Stimulated activated naive B cell treated with anti-CD40 and anti-IgM and Interleukin-4, amounts not matched to agents 10 μg/mL and 1 μg/mL and 100 μg/mL, for 72 hours (primary cell): ENCODE measurements at regions not wholly inside any gene's neighbourhood (a gene's known extent, or its start where the extent isn't known, plus 50 kb on each side); places are given as distances from the start of the nearest gene placed in this dataset.

Experiments used
- ATAC-seq, 2 donors: fragments of 150-1000 bp; cut with Tn5 transposase; replicated peaks; 2 replicates each; pipeline ENCODE4 v1.10.0; 2021; ENCODE audit warnings: moderate library complexity in 1 of 2
- DNase-seq: peaks from one replicate; pipeline ENCODE4 v3.0.0; 2021
- H3K27ac Mint-ChIP-seq: one replicate; pipeline ENCODE4 v1.8.0; 2022; ENCODE audit warnings: mild to moderate bottlenecking, mixed read lengths
- H3K27me3 Mint-ChIP-seq, 2 donors: one replicate each; pipeline ENCODE4 v1.8.0; 2022; ENCODE audit warnings: mixed read lengths in 2 of 2
- H3K36me3 Mint-ChIP-seq, 2 donors: one replicate each; pipeline ENCODE4 v1.8.0; 2022; ENCODE audit warnings: mixed read lengths in 2 of 2, mild to moderate bottlenecking in 1 of 2
- H3K4me1 Mint-ChIP-seq, 2 donors: one replicate each; pipeline ENCODE4 v1.8.0; 2022; ENCODE audit warnings: mixed read lengths in 2 of 2, mild to moderate bottlenecking in 1 of 2
- H3K4me3 Mint-ChIP-seq, 2 donors: one replicate each; pipeline ENCODE4 v1.8.0; 2022; ENCODE audit warnings: mild to moderate bottlenecking in 2 of 2, mixed read lengths in 2 of 2, moderate library complexity in 1 of 2
- H3K9me3 Mint-ChIP-seq, 2 donors: one replicate each; pipeline ENCODE4 v1.8.0; 2022; ENCODE audit warnings: mixed read lengths in 2 of 2, mild to moderate bottlenecking in 1 of 2

GRCh38 chr14:97388408-97388807 is 591.2 kb downstream of the VRK1 start:
- no peak overlapping the region for H3K4me3 Mint-ChIP-seq
- ATAC-seq (no peak), DNase-seq (no peak)
- H3K4me1 Mint-ChIP-seq: peaks cover 0 to 2% of the 10 kb centered on the region in 2 donors
- H3K36me3 Mint-ChIP-seq: no peaks in the 10 kb centered on the region
- H3K27me3 Mint-ChIP-seq: peaks cover 0 to 3% of the 10 kb centered on the region in 2 donors
- no peak overlapping the region for H3K27ac Mint-ChIP-seq
- no peaks in the 10 kb centered on the region for H3K9me3 Mint-ChIP-seq

- no peaks in the 10 kb centered on the region for H3K9me3 Mint-ChIP-seq
- peaks cover 0 to 3% of the 10 kb centered on the region in 2 donors for H3K27me3 Mint-ChIP-seq
- no peak overlapping the region for H3K4me3 Mint-ChIP-seq
- peaks cover 0 to 2% of the 10 kb centered on the region in 2 donors for H3K4me1 Mint-ChIP-seq
- H3K36me3 Mint-ChIP-seq: no peaks in the 10 kb centered on the region
- no peak for DNase-seq
- no peak overlapping the region for H3K27ac Mint-ChIP-seq
- no peak for ATAC-seq
Observed at GRCh38 chr14:97390096-97390724, 593.0 kb downstream of the VRK1 start.

DNA sequence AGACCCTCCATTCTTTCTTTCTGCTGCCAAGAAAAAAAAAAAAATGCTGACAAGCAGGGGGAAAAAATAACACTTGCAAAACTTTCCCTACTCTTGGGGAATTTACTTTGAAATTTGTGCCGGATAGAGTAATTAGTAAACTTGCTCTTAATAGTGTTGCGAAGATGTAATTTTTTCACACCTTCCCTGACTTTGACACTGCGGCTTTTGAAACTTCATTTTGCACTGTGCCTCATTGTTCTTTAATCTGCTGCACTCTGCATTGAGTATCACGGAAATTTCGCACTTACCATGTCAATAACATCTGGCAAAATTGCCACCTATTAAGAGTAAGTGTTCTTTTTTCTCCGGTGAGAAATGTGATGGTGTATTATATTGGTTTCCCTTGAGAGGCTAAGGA is 596.1 kb downstream of the VRK1 start:
- DNase-seq (no peak), ATAC-seq (no peak)
- Mint-ChIP-seq H3K4me3 (no peak overlapping the region), H3K9me3 (no peaks in the 10 kb centered on the region), H3K27ac (no peak overlapping the region), H3K4me1 (no peaks in the 10 kb centered on the region), H3K36me3 (no peaks in the 10 kb centered on the region), H3K27me3 (peaks cover 0 to 6% of the 10 kb centered on the region in 2 donors)

- ATAC-seq (no peak), DNase-seq (no peak)
- Mint-ChIP-seq H3K4me1 (no peaks in the 10 kb centered on the region), H3K36me3 (no peaks in the 10 kb centered on the region), H3K4me3 (no peak overlapping the region), H3K27ac (no peak overlapping the region), H3K27me3 (peaks cover 0 to 6% of the 10 kb centered on the region in 2 donors), H3K9me3 (peaks cover 4 to 8% of the 10 kb centered on the region in 2 donors)
Observed at GRCh38 chr14:97395068-97395467, 597.9 kb downstream of the VRK1 start.

DNA sequence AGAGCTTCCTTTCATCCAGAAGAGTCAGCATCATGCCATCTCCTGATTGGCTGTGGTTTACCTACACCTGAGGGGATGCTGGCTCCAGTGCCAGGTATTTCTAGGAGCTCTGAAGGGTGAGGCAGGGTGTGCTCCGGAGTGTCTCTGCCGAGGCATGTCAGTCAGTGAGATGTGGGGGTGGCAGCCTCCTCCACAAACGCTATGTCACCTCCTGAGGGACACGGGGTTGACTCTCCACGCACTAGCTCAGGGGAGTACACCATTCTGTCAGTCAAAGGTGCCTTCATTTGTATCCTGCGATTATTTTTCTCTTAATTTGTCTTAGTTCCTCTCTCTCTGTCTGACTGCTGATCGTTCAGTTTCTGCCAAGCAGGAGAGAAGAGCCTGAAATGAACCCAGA is 604.5 kb downstream of the VRK1 start:
- Mint-ChIP-seq H3K27me3 (peaks cover 11 to 12% of the 10 kb centered on the region in 2 donors), H3K36me3 (peaks cover 0 to 1% of the 10 kb centered on the region in 2 donors), H3K27ac (no peak overlapping the region), H3K4me3 (no peak overlapping the region), H3K4me1 (no peaks in the 10 kb centered on the region), H3K9me3 (peaks cover 4 to 8% of the 10 kb centered on the region in 2 donors)
- ATAC-seq (no peak), DNase-seq (no peak)

DNA sequence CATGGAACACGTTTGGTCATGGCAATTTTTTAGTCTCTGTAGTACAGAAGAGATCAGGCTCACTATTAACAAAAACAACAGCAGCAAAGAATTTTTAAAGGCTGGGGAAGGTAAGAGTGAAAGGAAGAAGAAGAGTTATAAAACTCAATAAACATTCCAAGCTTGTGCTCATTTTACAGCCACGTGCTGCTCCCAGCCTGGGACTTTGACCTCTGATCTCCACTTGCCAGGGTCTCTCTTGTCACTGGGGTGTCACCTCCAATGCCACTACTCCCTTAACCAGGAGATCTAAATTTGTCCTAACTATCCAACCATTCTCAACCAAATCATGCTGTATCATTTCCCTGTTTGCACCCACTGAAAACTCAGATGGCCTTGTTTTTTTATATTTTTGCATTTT is 605.1 kb downstream of the VRK1 start:
- H3K27ac Mint-ChIP-seq: no peak overlapping the region
- peaks cover 0 to 1% of the 10 kb centered on the region in 2 donors for H3K36me3 Mint-ChIP-seq
- H3K4me1 Mint-ChIP-seq: no peaks in the 10 kb centered on the region
- DNase-seq: no peak
- H3K4me3 Mint-ChIP-seq: no peak overlapping the region
- H3K27me3 Mint-ChIP-seq: peaks cover 11% of the 10 kb centered on the region in 2 donors
- H3K9me3 Mint-ChIP-seq: peaks cover 4 to 8% of the 10 kb centered on the region in 2 donors
- ATAC-seq: no peak

- Mint-ChIP-seq H3K27me3 (peaks cover 20 to 30% of the 10 kb centered on the region in 2 donors), H3K27ac (no peak overlapping the region), H3K4me3 (no peak overlapping the region), H3K4me1 (no peaks in the 10 kb centered on the region), H3K9me3 (no peaks in the 10 kb centered on the region), H3K36me3 (peaks cover 0 to 1% of the 10 kb centered on the region in 2 donors)
- DNase-seq: no peak
- ATAC-seq: no peak
Observed at GRCh38 chr14:97407701-97408407, 610.7 kb downstream of the VRK1 start.

DNA sequence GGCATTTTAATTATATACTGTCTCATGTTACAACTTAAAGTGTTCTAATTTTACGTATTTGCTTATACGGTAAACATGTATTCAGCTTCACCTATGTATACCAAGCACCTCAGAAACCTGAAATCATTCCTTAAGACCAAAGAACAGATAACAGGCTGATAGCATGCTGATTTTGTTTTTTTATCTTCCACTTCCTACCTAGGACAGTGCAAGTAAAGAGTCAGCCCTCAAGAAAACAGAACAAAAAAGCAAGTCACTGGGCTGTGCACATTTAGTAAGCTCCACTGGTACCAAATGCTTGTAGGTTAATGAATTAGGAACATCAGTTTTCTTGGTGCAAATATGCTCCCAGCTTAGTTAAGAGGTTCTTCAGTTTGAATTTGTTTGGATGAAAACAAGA is 611.3 kb downstream of the VRK1 start:
- no peak overlapping the region for H3K27ac Mint-ChIP-seq

GRCh38 chr14:97408937-97409815 is 612.0 kb downstream of the VRK1 start:
- no peak overlapping the region for H3K4me3 Mint-ChIP-seq
- peaks cover 20 to 26% of the 10 kb centered on the region in 2 donors for H3K27me3 Mint-ChIP-seq
- no peaks in the 10 kb centered on the region for H3K4me1 Mint-ChIP-seq
- ATAC-seq: no peak
- H3K27ac Mint-ChIP-seq: no peak overlapping the region
- DNase-seq: no peak
- H3K9me3 Mint-ChIP-seq: no peaks in the 10 kb centered on the region
- peaks cover 0 to 1% of the 10 kb centered on the region in 2 donors for H3K36me3 Mint-ChIP-seq

More for the DNA sequence above, 611.3 kb downstream of the VRK1 start:
- no peaks in the 10 kb centered on the region for H3K9me3 Mint-ChIP-seq
- no peaks in the 10 kb centered on the region for H3K4me1 Mint-ChIP-seq
- no peak overlapping the region for H3K4me3 Mint-ChIP-seq
- no peak for ATAC-seq
- peaks cover 0 to 1% of the 10 kb centered on the region in 2 donors for H3K36me3 Mint-ChIP-seq
- peaks cover 20 to 30% of the 10 kb centered on the region in 2 donors for H3K27me3 Mint-ChIP-seq
- DNase-seq: no peak

DNA sequence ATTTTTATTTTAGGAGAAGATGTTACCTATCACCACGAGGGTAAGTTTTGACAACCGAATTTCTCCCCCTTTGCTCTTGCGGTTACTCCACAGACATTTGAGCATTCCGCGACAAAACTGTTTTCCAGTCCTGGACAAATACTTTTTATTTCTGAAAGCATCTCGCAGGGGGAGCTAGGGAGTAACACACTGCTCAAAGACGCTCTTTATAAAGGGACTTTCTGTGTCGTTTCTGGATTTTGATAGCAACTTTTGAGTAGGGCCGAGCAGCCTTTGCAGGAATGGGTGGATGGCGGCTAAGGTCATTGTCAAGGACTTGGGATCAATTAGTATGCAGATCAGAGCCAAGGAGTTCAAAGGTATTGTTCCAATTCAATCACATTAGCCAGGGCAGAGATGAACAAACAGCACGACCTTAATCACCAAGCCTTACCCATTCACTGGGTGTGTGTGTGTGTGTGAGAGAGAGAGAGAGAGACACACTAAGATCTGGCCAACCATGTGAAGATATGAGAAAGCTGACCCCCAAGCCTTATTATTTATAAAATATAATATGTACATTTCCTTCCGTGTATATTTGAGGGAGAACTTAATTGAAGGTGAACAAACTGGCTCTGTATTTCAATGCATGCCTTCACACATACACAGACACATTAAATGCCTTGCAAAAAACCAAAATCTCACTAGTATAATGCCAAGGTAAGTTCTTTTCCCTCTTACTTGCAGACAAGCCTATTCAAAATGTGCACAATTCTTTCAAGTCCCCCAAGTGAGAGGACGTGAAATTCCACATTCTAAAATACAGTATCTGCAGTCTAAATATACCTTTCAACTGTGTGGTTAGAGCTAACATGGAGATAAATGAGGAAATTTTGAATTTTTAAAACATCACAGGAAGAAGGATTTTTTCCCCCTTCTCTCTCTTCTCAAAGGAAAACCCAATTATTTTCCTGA is 613.8 kb downstream of the VRK1 start:
- Mint-ChIP-seq H3K27me3 (peaks cover 18 to 31% of the 10 kb centered on the region in 2 donors), H3K4me1 (no peaks in the 10 kb centered on the region), H3K9me3 (no peaks in the 10 kb centered on the region), H3K27ac (no peak overlapping the region), H3K36me3 (no peaks in the 10 kb centered on the region), H3K4me3 (no peak overlapping the region)
- DNase-seq (no peak), ATAC-seq (no peak)

- no peaks in the 10 kb centered on the region for H3K4me1 Mint-ChIP-seq
- H3K4me3 Mint-ChIP-seq: no peak overlapping the region
- ATAC-seq: no peak
- H3K36me3 Mint-ChIP-seq: no peaks in the 10 kb centered on the region
- no peak for DNase-seq
- H3K27ac Mint-ChIP-seq: no peak overlapping the region
- no peaks in the 10 kb centered on the region for H3K9me3 Mint-ChIP-seq
- peaks cover 18 to 39% of the 10 kb centered on the region in 2 donors for H3K27me3 Mint-ChIP-seq
Observed at GRCh38 chr14:97411938-97412612, 614.9 kb downstream of the VRK1 start.

DNA sequence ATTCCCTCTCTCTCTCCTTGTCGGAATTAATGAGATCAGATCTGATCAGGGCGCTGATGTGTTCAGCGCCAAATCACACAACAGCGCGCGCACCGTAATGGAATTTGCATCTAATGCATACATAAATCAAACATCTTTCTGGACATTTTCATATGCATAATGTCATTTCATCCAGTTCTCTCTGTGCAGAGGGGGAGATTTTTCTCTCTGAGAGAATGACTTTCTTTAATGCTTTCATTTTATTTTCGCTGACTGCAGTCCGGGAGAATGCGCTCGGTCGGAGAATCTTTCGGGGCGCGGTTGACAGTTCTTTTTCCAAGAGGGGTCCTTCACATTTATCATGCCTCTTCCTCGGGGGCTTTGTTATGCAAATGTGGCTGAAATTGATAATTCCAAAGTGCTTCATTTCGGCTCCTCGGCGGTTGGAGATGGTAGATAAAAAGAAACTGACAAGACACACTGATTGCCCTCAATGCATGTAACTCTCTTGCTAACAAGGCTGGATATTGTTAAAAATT is 615.9 kb downstream of the VRK1 start:
- H3K4me3 Mint-ChIP-seq: no peak overlapping the region
- ATAC-seq (no peak), DNase-seq (no peak)
- H3K9me3 Mint-ChIP-seq: no peaks in the 10 kb centered on the region
- H3K4me1 Mint-ChIP-seq: no peaks in the 10 kb centered on the region
- no peaks in the 10 kb centered on the region for H3K36me3 Mint-ChIP-seq
- H3K27ac Mint-ChIP-seq: no peak overlapping the region
- peaks cover 20 to 40% of the 10 kb centered on the region in 2 donors for H3K27me3 Mint-ChIP-seq
